HEK293 (cell line): ENCODE measurements at regions not wholly inside any gene's neighbourhood (a gene's known extent, or its start where the extent isn't known, plus 50 kb on each side); places are given as distances from the start of the nearest gene placed in this dataset.

Source experiments
- CTCF ChIA-PET: fragments of 350-600 bp; formaldehyde crosslinking; extraction: SDS; loops from one replicate; lab custom pipeline; 2021; ENCODE audit warnings: antibody characterized with exemption; lab: Yijun Ruan, JAX
- POLR2A ChIA-PET: fragments of 300-600 bp; formaldehyde crosslinking; extraction: SDS; loops from one replicate; lab custom pipeline; 2020; ENCODE audit warnings: antibody characterized with exemption, inconsistent platforms; lab: Yijun Ruan, JAX
- H3K27ac ChIP-seq: fragments of 200-500 bp; sonication (Bioruptor generic); 2 replicates; pipeline ENCODE4 v1.5.1; 2014; ENCODE audit warnings: low read depth, low read length, control low read depth, inconsistent platforms; ENCODE audit errors: extremely low read depth
- H3K36me3 ChIP-seq, 2 experiments: fragments of 200-500 bp in 1 of 2; sonication (Bioruptor generic) in 1 of 2; 1 replicate in 1 of 2; 2 replicates in 1 of 2; pipeline ENCODE4 v1.5.1; 2014 to 2017; ENCODE audit warnings: inconsistent platforms in 2 of 2, low read length in 2 of 2; ENCODE audit not compliant: control insufficient read depth in 2 of 2, insufficient read depth in 1 of 2
- H3K4me1 ChIP-seq: fragments of 200-500 bp; sonication (Bioruptor generic); 2 replicates; pipeline ENCODE4 v1.5.1; 2014; ENCODE audit warnings: mild to moderate bottlenecking, low read length, inconsistent platforms; ENCODE audit not compliant: control insufficient read depth, insufficient read depth
- H3K4me3 ChIP-seq: 2 replicates; pipeline ENCODE4 v1.5.1; 2011; ENCODE audit warnings: low read depth, mild to moderate bottlenecking, control low read depth, low read length, moderate library complexity
- H3K9me3 ChIP-seq: fragments of 200-500 bp; sonication (Bioruptor generic); 2 replicates; pipeline ENCODE4 v1.5.1; 2014; ENCODE audit warnings: low read depth, low read length, inconsistent platforms; ENCODE audit not compliant: control insufficient read depth, insufficient read depth
- KLF10 ChIP-seq: fragments of 450-650 bp; IDR thresholded peaks from 2 replicates; pipeline ENCODE4 v1.5.1; 2018; ENCODE audit warnings: missing biosample characterization, mild to moderate bottlenecking, missing genetic modification characterization
- ZBTB49 ChIP-seq: fragments of 450-650 bp; formaldehyde crosslinking; IDR thresholded peaks from 2 replicates; pipeline ENCODE4 v1.5.1; 2016; ENCODE audit warnings: missing biosample characterization, missing genetic modification characterization, low read depth
- ZNF221 ChIP-seq: fragments of 450-650 bp; formaldehyde crosslinking; IDR thresholded peaks from 2 replicates; pipeline ENCODE4 v1.5.1; 2017; ENCODE audit warnings: missing biosample characterization, missing genetic modification characterization, borderline replicate concordance
- ZNF274 ChIP-seq, 2 experiments: fragments of 200-500 bp in 1 of 2; fragments of 450-650 bp in 1 of 2; sonication (Bioruptor generic) in 1 of 2; formaldehyde crosslinking in 1 of 2; IDR thresholded peaks; 2 replicates each; pipeline versions ENCODE4 v1.5.1 to v1.6.1; 2014 to 2016; ENCODE audit warnings: borderline replicate concordance in 1 of 2, inconsistent platforms in 1 of 2, low read length in 1 of 2, missing biosample characterization in 1 of 2, missing genetic modification characterization in 1 of 2
- ZNF350 ChIP-seq: fragments of 450-650 bp; formaldehyde crosslinking; IDR thresholded peaks from 2 replicates; pipeline ENCODE4 v1.5.0; 2017; ENCODE audit warnings: missing biosample characterization, mild to moderate bottlenecking, missing genetic modification characterization
- ZNF391 ChIP-seq: fragments of 450-650 bp; formaldehyde crosslinking; IDR thresholded peaks from 2 replicates; pipeline ENCODE4 v1.5.1; 2016; ENCODE audit warnings: low read depth, missing biosample characterization, missing genetic modification characterization, borderline replicate concordance
- ZNF404 ChIP-seq: fragments of 450-650 bp; formaldehyde crosslinking; IDR thresholded peaks from 2 replicates; pipeline ENCODE4 v1.5.1; 2017; ENCODE audit warnings: missing biosample characterization, missing genetic modification characterization
- ZNF423 ChIP-seq: fragments of 450-650 bp; formaldehyde crosslinking; IDR thresholded peaks from 2 replicates; pipeline ENCODE4 v1.5.1; 2016; ENCODE audit warnings: missing biosample characterization, missing genetic modification characterization
- ZNF501 ChIP-seq: fragments of 450-650 bp; formaldehyde crosslinking; IDR thresholded peaks from 2 replicates; pipeline ENCODE4 v1.5.1; 2016; ENCODE audit warnings: missing biosample characterization, missing genetic modification characterization
- ZNF549 ChIP-seq: fragments of 450-650 bp; IDR thresholded peaks from 2 replicates; pipeline ENCODE4 v1.5.1; 2018; ENCODE audit warnings: missing biosample characterization, missing genetic modification characterization, mild to moderate bottlenecking, inconsistent platforms, moderate library complexity
- ZNF561 ChIP-seq: fragments of 450-650 bp; IDR thresholded peaks from 2 replicates; pipeline ENCODE4 v1.5.1; 2018; ENCODE audit warnings: missing biosample characterization, missing genetic modification characterization, borderline replicate concordance
- ZNF621 ChIP-seq: fragments of 450-650 bp; formaldehyde crosslinking; IDR thresholded peaks from 2 replicates; pipeline ENCODE4 v1.5.1; 2017; ENCODE audit warnings: missing biosample characterization, missing genetic modification characterization
- ZNF701 ChIP-seq: fragments of 450-650 bp; formaldehyde crosslinking; IDR thresholded peaks from 2 replicates; pipeline ENCODE4 v1.5.1; 2016; ENCODE audit warnings: missing biosample characterization, missing genetic modification characterization
- TF ChIP-seq, protein P1 (sequence below): fragments of 450-650 bp; formaldehyde crosslinking; IDR thresholded peaks from 2 replicates; pipeline ENCODE4 v1.5.1; 2016; ENCODE audit warnings: missing biosample characterization, missing genetic modification characterization
- TF ChIP-seq, protein P2 (sequence below): fragments of 450-650 bp; formaldehyde crosslinking; IDR thresholded peaks from 2 replicates; pipeline ENCODE4 v1.5.1; 2017; ENCODE audit warnings: missing biosample characterization, missing genetic modification characterization
- TF ChIP-seq, protein P3 (sequence below): fragments of 450-650 bp; formaldehyde crosslinking; IDR thresholded peaks from 2 replicates; pipeline ENCODE4 v1.5.1; 2016; ENCODE audit warnings: missing biosample characterization, missing genetic modification characterization, borderline replicate concordance
- TF ChIP-seq, protein P4 (sequence below): fragments of 450-650 bp; formaldehyde crosslinking; IDR thresholded peaks from 2 replicates; pipeline ENCODE4 v1.5.1; 2016; ENCODE audit warnings: missing biosample characterization, missing genetic modification characterization

- POLR2A ChIA-PET: no interaction called here
- Histone ChIP-seq H3K36me3 (no peaks in the 10 kb centered on the region), H3K27ac (no peak overlapping the region), H3K4me3 (no peak overlapping the region), H3K4me1 (no peaks in the 10 kb centered on the region), H3K9me3 (no peaks in the 10 kb centered on the region)
- CTCF ChIA-PET: interaction anchor here (0.7 kb wide), 1 partner anchor 430 kb away, joined by 3 read pairs; no protein-coding TSS in a partner anchor
- TF ChIP-seq, protein P1, sequence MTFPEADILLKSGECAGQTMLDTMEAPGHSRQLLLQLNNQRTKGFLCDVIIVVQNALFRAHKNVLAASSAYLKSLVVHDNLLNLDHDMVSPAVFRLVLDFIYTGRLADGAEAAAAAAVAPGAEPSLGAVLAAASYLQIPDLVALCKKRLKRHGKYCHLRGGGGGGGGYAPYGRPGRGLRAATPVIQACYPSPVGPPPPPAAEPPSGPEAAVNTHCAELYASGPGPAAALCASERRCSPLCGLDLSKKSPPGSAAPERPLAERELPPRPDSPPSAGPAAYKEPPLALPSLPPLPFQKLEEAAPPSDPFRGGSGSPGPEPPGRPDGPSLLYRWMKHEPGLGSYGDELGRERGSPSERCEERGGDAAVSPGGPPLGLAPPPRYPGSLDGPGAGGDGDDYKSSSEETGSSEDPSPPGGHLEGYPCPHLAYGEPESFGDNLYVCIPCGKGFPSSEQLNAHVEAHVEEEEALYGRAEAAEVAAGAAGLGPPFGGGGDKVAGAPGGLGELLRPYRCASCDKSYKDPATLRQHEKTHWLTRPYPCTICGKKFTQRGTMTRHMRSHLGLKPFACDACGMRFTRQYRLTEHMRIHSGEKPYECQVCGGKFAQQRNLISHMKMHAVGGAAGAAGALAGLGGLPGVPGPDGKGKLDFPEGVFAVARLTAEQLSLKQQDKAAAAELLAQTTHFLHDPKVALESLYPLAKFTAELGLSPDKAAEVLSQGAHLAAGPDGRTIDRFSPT: no peak
Observed at GRCh38 chr14:29990993-29991392, 63.3 kb upstream of the PRKD1 start.

- CTCF ChIA-PET: no interaction called here
- Histone ChIP-seq H3K4me1 (no peaks in the 10 kb centered on the region), H3K36me3 (no peaks in the 10 kb centered on the region), H3K9me3 (no peaks in the 10 kb centered on the region)
- POLR2A ChIA-PET: no interaction called here
- no peak for TF ChIP-seq ZNF549 (tag by site-specific recombination)
- TF ChIP-seq, protein P2, sequence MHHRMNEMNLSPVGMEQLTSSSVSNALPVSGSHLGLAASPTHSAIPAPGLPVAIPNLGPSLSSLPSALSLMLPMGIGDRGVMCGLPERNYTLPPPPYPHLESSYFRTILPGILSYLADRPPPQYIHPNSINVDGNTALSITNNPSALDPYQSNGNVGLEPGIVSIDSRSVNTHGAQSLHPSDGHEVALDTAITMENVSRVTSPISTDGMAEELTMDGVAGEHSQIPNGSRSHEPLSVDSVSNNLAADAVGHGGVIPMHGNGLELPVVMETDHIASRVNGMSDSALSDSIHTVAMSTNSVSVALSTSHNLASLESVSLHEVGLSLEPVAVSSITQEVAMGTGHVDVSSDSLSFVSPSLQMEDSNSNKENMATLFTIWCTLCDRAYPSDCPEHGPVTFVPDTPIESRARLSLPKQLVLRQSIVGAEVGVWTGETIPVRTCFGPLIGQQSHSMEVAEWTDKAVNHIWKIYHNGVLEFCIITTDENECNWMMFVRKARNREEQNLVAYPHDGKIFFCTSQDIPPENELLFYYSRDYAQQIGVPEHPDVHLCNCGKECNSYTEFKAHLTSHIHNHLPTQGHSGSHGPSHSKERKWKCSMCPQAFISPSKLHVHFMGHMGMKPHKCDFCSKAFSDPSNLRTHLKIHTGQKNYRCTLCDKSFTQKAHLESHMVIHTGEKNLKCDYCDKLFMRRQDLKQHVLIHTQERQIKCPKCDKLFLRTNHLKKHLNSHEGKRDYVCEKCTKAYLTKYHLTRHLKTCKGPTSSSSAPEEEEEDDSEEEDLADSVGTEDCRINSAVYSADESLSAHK (tag by site-specific recombination): no peak
- no peak for TF ChIP-seq ZNF501 (tag by site-specific recombination)
- TF ChIP-seq ZNF350 (tag by site-specific recombination): no peak
- TF ChIP-seq ZNF561 (tag by site-specific recombination): no peak
- TF ChIP-seq, protein P3, sequence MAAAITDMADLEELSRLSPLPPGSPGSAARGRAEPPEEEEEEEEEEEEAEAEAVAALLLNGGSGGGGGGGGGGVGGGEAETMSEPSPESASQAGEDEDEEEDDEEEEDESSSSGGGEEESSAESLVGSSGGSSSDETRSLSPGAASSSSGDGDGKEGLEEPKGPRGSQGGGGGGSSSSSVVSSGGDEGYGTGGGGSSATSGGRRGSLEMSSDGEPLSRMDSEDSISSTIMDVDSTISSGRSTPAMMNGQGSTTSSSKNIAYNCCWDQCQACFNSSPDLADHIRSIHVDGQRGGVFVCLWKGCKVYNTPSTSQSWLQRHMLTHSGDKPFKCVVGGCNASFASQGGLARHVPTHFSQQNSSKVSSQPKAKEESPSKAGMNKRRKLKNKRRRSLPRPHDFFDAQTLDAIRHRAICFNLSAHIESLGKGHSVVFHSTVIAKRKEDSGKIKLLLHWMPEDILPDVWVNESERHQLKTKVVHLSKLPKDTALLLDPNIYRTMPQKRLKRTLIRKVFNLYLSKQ (tag by site-specific recombination): no peak
- no peak for TF ChIP-seq ZNF221 (tag by site-specific recombination)
- TF ChIP-seq ZBTB49 (tag by site-specific recombination): no peak
- no peak for TF ChIP-seq KLF10 (tag by site-specific recombination)
- TF ChIP-seq ZNF274 (IDR thresholded peaks at IDR 0.05; ENCODE audit: low read length): no peak
- TF ChIP-seq ZNF274 (tag by site-specific recombination; IDR thresholded peaks at IDR 0.05; ENCODE audit: borderline replicate concordance): no peak
- no peak for TF ChIP-seq ZNF423 (tag by site-specific recombination)
- TF ChIP-seq ZNF404 (tag by site-specific recombination): no peak
- no peak for TF ChIP-seq ZNF391 (tag by site-specific recombination)
- TF ChIP-seq, protein P4, sequence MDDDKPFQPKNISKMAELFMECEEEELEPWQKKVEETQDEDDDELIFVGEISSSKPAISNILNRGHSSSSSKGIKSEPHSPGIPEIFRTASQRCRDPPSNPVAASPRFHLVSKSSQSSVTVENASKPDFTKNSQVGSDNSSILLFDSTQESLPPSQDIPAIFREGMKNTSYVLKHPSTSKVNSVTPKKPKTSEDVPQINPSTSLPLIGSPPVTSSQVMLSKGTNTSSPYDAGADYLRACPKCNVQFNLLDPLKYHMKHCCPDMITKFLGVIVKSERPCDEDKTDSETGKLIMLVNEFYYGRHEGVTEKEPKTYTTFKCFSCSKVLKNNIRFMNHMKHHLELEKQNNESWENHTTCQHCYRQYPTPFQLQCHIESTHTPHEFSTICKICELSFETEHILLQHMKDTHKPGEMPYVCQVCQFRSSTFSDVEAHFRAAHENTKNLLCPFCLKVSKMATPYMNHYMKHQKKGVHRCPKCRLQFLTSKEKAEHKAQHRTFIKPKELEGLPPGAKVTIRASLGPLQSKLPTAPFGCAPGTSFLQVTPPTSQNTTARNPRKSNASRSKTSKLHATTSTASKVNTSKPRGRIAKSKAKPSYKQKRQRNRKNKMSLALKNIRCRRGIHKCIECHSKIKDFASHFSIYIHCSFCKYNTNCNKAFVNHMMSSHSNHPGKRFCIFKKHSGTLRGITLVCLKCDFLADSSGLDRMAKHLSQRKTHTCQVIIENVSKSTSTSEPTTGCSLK (tag by site-specific recombination): no peak
- no peak for TF ChIP-seq ZNF701
- TF ChIP-seq ZNF621 (tag by site-specific recombination): no peak
- TF ChIP-seq, all 188 proteins: peak for 0
- Histone ChIP-seq H3K4me3 (no peak overlapping the region), H3K27ac (no peak overlapping the region)
Observed at GRCh38 chr14:29993143-29993542, 65.5 kb upstream of the PRKD1 start.
